ENCODE measurements at regions not wholly inside any gene's neighbourhood (a gene's known extent, or its start where the extent isn't known, plus 50 kb on each side); places are given as distances from the start of the nearest gene placed in this dataset.

GRCh38 chr1:223046011-223046410 is 97.0 kb downstream of the TLR5 start:
- TF ChIP-seq USF1 (IDR thresholded peaks at IDR 0.05), result no peak
- no peak for TF ChIP-seq EP300 (IDR thresholded peaks at IDR 0.05; ENCODE audit: borderline replicate concordance)
- no peak for TF ChIP-seq CEBPB (IDR thresholded peaks at IDR 0.05)
- no peak for TF ChIP-seq ZBTB7A (IDR thresholded peaks at IDR 0.05; ENCODE audit: low read depth)
- TF ChIP-seq YY1 (IDR thresholded peaks at IDR 0.05; ENCODE audit: low read depth), result no peak
- no peak for TF ChIP-seq MAX (IDR thresholded peaks at IDR 0.05)
- no peak for TF ChIP-seq RAD21 (IDR thresholded peaks at IDR 0.05; ENCODE audit: low read depth)
- TF ChIP-seq TEAD4 (IDR thresholded peaks at IDR 0.05), result no peak
- no peak for TF ChIP-seq REST (IDR thresholded peaks at IDR 0.05; ENCODE audit: low read depth)
- no peak for TF ChIP-seq CREB1 (IDR thresholded peaks at IDR 0.05; ENCODE audit: low read depth)
- TF ChIP-seq NFIC (IDR thresholded peaks at IDR 0.05), result no peak
- TF ChIP-seq TAF1 (IDR thresholded peaks at IDR 0.05; ENCODE audit: low read depth), result no peak
- no peak for TF ChIP-seq EGR1 (IDR thresholded peaks at IDR 0.05)
- no peak for TF ChIP-seq FOXM1 (IDR thresholded peaks at IDR 0.05; ENCODE audit: borderline replicate concordance, low read depth)
